Left kidney (tissue), 1 donor: ENCODE measurements at regions not wholly inside any gene's neighbourhood (a gene's known extent, or its start where the extent isn't known, plus 50 kb on each side); places are given as distances from the start of the nearest gene placed in this dataset.
A peak's percentile ranks its signal among the peaks of the same experiment; 100 is the strongest.

Source experiments
- DNase-seq: peaks from one replicate; pipeline ENCODE4 v3.0.0-alpha.2; 2013

- DNase-seq: no peak
These were observed 1075.4 kb upstream of the C9orf72 start for GRCh38 chr9:28648723-28649122.

DNA sequence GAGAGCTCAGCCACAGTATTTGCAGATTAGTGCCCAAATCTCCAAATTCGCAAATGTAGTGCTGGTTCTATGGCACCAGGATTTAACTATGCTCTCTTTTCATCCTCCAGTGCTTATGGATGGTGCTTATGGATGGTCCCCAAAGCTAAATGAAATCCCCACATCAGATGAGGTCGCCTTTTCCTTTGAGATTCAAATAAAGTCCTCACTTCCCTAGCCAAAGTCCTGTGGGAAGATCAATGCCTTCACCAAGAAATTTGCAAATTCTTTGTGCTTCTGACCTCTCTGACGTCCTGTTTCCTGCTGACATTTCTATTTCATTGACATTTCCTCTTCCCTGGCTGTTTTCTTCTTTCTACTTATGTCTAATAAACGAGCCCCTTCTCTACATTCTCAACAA is 1077.0 kb upstream of the C9orf72 start:
- no peak for DNase-seq

DNA sequence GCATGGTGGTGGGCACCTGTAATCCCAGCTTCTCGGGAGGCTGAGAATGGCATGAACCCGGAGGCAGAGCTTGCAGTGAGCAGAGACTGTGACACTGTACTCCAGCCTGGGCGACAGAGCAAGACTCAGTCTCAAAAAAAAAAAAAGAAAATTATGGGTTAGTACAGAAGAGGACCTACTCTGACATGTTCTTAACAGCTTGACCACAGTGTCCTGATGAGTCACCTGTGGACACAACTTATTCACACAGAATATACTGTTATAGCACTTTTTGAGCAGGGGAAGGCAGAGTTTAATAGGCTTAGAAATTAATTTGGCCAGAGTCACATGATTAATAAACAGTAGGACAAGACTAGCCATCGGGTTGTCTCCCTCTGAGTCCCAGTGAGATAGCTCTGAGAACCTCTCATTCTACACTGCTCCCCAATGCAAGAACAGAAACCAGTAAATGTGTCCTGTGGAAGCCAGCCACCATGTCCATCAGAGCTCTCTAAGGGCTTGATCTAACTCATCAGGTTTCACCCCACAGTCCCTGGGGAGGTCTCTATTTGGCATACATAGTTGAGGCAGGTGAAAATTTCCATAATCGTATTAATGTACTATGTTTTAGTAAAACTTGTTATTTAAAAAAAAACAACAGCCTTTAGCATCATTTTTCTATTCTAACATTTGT is 1077.9 kb upstream of the C9orf72 start:
- DNase-seq: no peak

DNA sequence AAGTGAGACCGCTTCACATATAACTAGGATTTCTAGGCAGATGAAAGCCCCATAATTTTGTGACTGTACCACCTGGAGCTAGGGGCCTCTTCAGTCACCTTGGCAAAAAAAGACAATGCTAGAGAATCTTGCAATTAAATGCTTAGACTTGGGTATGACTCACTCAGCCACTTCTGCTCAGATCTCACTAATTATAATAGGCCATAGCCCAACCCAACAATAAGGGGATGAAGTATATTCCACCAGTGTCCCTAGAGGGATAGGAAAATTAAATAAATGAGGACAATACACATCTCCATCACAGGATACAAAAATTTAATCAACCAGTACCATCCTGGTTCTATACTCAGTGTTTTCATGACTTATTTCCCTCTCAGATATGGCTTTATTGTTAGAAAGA is 1079.9 kb upstream of the C9orf72 start:
- DNase-seq: no peak

DNA sequence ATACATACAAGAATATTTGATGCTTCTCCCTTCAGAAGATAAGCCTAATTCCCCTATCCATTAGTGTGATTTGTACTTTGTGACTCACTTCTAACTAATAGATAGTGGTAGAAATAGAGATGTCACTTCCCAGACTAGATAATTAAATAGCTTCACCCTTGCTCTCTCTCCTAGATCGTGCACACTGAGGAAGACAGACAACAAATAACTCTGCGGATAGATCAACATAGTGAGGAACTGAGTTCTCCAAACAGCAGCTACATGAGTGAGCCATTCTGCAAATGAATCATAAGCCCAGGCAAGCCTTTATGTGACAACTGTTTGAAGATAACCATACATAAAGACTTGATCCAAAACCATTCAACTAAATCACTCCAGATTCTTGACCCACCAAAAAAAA is 1083.4 kb upstream of the C9orf72 start:
- DNase-seq: no peak

DNA sequence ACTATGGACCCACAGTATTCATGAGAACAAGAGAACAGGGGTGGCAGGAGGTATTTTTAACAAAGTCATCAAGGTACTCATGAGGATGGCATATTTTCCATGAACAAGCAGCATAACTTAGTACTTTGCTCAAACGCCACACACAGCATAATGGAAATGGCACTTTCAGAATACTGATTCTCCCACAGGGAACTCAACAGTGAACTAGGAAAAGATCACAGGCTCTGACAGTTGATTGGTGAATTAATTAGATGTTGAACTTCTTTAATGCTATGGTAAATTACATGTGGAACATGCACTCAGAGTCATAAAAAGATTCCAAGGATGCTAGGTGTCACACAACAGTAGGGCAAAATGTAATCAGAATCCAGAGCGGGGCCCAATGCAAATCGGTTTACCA is 1088.6 kb upstream of the C9orf72 start:
- DNase-seq: no peak

DNA sequence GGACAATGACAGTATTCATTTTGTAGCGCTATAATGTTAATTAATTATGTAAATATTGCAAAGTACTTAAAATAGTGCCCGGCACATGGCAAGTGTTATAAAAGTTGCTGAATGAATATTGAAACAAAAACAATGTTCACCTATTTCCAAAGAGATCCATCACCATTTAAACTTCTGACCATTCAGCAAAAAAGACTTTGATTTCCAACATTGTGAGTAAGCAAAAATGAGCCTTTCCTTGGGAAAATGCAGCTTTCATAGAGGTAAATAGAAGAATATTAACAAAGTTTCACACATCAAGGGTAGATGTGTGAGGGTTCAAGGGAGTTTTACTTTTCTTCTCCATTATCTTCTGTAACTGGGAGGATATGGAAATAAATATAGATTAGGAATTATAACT is 1089.4 kb upstream of the C9orf72 start:
- DNase-seq: no peak

DNA sequence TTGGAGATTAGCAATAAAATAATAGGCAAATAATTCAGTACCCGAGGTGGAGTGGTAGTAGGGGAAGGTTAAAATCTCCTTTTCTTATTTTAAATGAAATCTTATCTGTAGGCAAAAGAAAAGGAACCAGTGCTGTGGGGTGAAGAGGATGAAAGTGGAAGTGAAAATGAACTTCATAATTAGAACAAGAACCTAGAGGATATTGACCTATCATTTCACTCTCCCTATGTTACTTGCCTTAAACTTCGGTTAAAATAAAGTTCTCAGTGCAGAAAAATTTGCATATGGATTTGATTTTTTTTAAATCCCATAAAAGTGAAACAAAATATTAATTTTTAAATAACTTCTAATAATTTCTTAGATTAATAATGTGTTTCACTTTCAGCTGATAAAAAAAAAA is 1094.9 kb upstream of the C9orf72 start:
- no peak for DNase-seq

- DNase-seq: no peak
These were observed 1097.7 kb upstream of the C9orf72 start for GRCh38 chr9:28671000-28671399.

GRCh38 chr9:28678097-28678496 is 1104.8 kb upstream of the C9orf72 start:
- DNase-seq: no peak

DNA sequence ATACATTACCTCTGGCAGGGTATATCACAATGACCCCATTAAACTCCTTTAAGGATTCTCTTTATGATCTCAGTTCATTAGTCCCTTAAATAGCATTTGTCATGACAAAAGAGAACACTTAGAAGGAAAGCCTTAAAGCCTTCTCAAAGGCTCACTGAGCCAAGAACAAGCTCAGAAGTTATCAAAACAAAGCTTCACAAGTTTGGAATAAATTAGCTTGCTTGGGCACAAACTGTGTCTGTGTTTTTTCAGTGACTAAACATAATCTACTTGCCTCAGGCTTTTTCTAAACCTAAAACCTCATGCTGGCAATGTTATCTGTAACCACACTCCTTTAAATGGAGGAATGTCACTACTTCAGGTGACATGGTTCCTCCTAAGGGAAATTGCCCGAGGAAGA is 1114.9 kb upstream of the C9orf72 start:
- peak; percentile 5 for DNase-seq

GRCh38 chr9:28692012-28692411 is 1118.7 kb upstream of the C9orf72 start:
- DNase-seq: no peak

DNA sequence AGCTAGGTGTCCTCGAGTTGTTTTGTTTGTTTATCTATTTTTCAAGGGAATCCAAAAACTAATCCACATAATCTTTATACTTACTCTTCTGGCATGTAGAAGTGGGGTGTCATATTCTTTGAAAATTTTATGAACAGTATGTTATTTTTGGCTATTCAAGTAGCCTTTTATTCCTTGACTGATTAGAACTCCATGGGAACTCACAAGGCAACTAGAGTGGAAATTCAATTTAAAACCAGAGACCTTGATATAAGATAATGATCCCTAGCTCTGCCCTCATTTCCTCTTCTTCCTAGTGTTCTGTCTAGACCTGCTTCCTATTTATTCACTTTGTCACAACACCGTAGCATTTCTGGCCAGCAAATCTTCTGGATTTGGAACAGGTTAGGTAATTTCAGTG is 1123.7 kb upstream of the C9orf72 start:
- no peak for DNase-seq

DNA sequence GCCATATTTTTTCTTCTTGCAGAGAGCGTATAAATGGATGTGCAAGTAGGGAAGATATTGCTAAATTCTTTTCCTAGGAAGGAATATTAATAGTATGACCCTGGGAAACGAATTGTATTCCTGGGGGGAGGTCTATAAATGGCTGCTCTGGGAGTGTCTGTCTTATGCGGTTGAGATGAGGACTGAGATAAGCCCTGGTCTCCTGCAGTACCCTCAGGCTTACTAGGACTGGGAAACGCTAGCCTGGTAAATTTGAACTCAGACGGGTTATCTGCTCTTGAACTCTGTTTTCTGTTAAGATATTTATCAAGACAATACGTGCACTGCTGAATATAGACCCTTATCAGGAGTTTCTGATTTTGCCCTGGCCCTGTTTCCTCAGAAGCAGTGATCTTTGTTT is 1126.4 kb upstream of the C9orf72 start:
- no peak for DNase-seq

DNA sequence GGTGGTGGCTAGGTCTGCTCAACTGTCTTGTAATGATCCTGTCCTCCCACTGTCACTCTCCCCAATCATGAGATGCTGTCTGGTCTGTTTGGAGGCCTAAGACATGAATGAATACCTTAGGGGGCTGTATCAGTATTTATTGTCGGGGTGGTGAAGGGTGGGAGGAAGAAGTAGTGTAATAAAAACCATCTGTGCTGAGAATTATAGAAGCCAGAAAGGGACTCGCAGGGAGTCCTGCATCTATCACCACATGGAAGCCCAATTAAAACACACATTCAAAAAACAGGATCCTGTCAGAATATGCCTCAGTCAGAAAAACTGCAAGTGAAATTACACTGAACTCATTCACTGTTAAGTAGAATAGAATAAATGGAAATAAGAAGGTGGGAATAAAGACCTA is 1134.3 kb upstream of the C9orf72 start:
- DNase-seq: peak; percentile 4

DNA sequence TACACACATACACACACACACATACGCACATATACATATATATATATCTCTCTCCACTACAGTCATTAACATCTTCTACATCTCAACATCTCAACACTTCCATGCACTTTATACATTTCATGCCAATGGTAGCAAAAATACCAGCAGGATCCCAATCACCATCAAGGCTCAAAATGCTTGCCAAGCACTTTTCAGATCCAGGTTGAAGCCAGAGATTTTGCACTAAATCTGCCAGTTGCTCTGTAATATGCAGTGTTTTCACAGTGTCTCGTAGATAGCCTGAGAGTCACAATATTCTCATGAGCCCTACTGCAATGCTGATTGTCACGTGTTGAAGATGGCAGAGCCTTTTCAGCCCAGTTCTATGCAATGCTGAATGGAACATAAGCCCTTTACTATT is 1140.9 kb upstream of the C9orf72 start:
- no peak for DNase-seq

- no peak for DNase-seq
These were observed 1144.9 kb upstream of the C9orf72 start for GRCh38 chr9:28718226-28718625.

DNA sequence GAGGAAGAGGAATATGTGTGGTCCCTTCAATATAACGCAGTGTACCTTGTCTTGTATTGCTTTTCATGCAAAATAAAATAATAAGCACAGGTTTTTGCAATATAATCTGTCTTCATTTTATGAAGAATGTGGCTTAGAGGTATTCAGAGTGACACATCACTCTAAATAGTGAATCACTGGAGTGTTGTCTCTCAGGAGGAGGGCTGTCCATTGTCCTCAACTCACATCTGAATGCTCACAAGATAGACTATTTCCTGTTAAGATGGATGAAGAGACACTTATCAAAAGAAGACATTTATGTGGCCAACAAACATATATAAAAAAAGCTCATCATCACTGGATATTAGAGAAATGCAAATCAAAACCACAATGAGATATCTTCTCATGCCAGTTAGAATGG is 1147.5 kb upstream of the C9orf72 start:
- no peak for DNase-seq

DNA sequence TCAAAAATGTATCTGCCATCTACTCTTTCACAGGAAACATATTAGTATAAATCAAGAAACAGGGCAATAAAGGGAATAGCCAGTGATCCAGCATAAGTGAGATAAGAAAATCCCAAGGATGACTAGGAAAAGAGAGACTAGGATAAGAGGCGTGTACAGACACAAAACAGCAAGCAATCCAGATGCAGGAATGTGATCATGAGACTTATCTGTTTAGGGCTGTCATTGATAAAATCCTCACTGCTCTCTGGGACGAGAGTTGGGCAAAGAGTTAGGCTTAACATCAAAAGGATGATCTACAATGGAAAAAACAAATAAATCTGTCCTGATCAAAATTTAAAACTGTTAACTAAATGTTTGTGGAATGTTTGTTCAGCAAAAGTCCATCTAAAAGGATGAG is 1156.8 kb upstream of the C9orf72 start:
- DNase-seq: no peak

GRCh38 chr9:28735738-28736342 is 1162.6 kb upstream of the C9orf72 start:
- DNase-seq: no peak

DNA sequence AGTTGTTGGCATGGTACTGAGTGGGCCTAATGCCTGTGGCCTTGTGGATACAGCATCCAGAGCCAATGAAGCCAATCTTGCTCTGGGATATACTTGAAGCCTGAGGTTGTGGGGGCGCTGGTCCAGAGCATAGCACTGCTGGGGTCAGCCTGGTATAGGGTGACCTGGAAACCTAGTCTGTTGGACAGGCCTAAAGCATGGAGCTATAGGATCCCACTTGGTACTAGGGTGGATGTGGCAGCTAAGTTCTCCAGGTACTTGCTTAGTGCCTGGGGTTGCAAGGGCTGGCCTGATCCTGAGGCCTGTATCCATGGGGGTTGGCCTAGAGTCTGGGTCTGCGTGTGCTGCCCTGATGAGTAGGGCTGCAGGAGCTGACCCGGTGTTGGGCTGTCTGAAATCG is 1168.2 kb upstream of the C9orf72 start:
- no peak for DNase-seq

- peak; percentile 3 for DNase-seq
These were observed 1174.2 kb upstream of the C9orf72 start for GRCh38 chr9:28747351-28747985.

- no peak for DNase-seq
These were observed 1176.9 kb upstream of the C9orf72 start for GRCh38 chr9:28750136-28750535.

GRCh38 chr9:28758341-28758740 is 1185.1 kb upstream of the C9orf72 start:
- no peak for DNase-seq
